Activated naive CD4-positive, alpha-beta T cell treated with Interleukin-2 at 50 U/mL for 16 hours (primary cell): ENCODE measurements at regions not wholly inside any gene's neighbourhood (a gene's known extent, or its start where the extent isn't known, plus 50 kb on each side); places are given as distances from the start of the nearest gene placed in this dataset.
"Not testable (repeated sequence)": the region's sequence is repeated elsewhere in the genome, so short reads cannot be mapped to it uniquely, and the experiment has no call there.

Experiments
- DNase-seq: peaks from one replicate; pipeline ENCODE4 v3.0.0-alpha.2; 2020

DNA sequence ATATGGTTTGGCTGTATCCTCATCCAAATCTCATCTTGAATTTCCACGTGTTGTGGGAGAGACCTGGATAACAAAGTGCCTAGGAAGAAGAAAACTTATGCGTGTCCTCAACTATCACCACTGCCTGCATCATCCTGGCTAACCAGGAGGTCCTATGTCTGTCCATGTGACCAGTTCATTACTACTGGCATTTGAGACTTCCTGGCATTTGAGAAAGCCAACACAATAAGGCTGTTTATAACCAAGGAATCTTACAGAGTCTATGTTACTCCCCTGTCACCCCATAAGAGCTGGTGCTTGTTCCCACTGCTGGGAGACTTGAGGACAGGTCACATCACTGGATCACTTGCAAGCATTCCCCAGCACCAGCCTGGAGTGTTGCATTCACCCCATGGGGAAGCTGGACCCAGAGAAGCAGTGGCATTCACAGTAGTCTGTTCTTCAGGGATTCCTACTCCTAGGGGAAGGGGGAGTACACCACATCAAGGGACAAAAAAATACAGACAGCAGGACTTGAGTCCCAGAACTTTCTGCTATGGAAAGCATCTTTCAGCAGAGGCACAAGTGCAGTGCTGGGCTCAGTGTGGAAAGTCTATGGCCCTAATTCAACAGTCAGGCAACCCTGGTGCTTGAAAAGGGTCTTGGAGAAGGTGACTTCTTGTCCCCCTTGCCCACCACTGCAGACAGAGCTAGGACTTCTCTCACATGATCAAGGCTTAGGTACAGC is 717.1 kb downstream of the SEMA5A start:
- DNase-seq: no peak

GRCh38 chr5:8829323-8830029 is 716.4 kb downstream of the SEMA5A start:
- DNase-seq: no peak

DNA sequence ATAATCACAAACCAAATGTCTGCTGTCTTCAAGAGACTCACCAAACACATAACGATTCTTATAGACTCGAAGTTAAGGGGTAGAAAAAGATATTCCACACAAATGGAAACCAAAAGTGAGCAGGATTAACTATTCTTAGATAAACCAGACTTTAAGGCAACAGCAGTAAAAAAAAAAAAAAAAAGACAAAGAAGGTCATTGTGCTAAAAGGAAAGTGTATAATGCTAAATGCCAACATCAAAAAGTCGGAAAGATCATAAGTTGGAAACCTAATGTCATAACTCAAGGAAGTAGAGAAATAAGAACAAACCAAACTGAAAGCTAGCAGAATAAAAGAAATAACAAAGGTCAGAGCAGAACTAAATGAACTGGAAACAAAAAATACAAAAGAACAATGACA is 714.6 kb downstream of the SEMA5A start:
- no peak for DNase-seq

DNA sequence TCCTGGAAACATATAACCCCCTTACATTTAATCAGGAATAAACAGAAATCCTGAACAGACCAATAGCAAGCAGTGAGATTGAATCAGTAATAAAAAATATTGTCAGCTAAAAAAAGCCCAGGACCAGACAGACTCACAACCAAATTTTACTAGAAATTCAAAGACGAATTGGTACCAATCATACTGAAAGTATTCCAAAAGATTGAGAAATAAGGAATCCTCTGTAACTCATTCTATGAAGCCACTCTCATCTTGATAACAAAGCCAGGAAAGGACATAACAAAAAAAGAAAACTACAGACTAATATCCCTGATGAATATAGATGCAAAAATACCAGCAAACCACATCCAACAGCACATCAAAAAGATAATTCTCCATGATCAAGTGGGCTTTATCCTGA is 714.0 kb downstream of the SEMA5A start:
- DNase-seq: no peak

DNA sequence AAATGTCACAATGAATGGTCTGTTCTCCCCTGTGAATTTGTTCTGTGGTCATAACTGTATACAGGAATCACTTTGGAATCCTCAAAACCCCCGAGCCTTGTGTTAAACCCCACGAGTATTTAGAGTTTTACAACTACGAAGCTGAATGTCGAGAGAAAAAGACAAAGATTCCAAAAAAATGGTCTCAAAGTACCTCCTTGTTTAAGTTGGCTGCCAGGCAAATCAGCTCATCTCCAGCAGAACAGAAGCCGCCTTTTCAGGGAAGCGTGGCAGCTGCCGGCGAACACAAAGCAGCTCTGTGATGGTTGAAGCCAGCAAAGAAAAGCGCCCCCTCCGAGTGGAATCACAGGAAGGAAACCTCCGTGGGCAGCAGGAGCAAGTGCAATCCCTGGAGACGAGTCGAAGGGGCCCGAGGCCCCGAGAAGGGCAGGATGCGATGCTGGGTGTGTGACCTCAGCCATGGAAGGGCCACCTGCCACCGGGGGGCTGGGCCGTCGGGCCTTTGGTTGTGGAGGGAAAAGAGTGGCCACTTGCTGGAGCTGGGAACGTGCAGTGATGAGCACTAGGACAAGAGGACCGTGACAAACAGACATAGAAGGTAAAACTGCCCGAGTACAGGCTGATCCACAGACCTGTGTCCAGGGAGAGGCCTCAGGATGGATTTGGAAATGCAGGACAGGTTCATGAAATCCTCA is 706.4 kb downstream of the SEMA5A start:
- no peak for DNase-seq

- DNase-seq: no peak
Measured at GRCh38 chr5:8840237-8840636, 705.6 kb downstream of the SEMA5A start.

DNA sequence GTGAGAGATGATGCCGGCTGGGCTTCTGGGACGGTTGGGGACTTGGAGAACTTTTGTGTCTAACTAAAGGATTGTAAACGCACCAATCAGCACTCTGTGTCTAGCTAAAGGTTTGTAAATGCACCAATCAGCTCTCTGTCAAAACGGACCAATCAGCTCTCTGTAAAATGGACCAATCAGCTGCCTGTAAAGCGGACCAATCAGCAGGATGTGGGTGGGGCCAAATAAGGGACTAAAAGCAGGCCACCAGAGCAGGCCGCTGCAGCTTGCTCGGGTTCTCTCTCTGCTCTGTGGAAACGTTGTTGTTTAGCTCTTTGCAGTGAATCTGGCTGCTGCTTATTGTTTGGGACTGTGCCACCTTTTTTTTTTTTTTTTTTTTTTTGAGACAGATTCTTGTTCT is 705.1 kb downstream of the SEMA5A start:
- not testable (repeated sequence) for DNase-seq

DNA sequence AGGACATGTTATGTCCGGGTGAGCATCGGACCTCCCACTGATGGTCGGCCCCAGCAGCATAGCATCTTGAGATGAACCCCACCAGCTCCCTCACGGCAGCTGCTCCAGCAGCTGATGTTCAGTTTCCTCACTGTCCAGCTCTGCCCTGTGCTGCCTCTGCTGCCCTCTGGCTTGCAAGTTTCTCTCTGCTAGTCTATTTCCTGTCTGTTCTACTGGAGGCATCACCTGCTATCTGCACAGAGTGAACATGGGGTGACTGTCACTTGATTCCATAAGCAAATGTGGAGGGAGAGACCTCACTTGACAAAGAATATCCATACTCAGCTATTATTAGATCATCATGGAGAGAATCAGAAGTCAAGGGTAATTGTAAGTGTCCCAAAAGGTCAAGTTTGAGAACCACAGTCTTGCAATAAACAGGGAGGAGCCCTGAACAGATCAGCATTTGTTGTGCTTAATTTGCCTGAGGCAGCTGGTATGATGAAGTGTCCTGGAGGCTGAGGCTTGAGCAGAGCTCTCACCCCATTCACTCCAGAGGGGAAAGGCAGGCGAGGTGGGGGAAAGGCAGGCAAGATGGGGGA is 702.8 kb downstream of the SEMA5A start:
- DNase-seq: no peak

DNA sequence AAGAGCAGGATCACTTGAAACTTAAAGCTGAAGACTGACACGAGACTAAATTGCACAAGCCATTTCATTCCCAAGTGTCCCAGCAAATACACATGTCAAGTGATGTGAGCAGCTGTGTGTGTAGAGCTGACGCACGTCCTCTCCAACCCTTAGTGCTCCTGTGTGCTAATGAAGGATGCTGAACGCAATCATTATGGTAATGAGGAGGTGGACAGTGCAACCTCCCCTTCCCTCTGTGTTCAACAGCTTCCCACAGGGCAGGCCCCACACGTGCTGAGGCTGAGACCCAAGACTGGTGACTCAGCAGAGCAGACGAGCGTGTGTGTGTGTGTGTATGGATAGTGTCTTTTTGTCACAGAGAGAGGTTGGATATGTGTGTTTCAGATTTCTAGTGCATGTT is 702.1 kb downstream of the SEMA5A start:
- no peak for DNase-seq

- DNase-seq: no peak
Measured at GRCh38 chr5:8844206-8844605, 701.7 kb downstream of the SEMA5A start.

DNA sequence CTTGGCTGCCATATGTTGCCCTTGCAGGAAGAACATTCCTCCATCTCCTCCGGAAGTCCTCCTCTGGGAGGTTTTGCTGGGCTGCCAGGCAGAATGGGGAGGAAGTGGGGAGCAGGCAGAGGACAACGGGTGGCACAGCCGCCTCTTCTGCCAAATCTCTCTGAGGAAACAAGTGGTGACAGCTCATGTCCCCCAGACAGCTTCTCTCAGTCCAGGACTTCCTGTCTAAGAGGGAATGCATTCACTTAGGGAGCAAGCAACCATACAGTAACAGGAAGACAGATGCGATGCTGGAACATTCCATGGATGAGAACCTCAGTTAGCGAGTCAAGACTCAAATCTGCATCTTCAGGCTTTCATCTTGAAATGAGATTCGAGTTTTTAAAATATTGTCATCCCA is 701.0 kb downstream of the SEMA5A start:
- DNase-seq: no peak

GRCh38 chr5:8845296-8845695 is 700.6 kb downstream of the SEMA5A start:
- DNase-seq: no peak

GRCh38 chr5:8848366-8848765 is 697.5 kb downstream of the SEMA5A start:
- DNase-seq: no peak

GRCh38 chr5:8848997-8849594 is 696.8 kb downstream of the SEMA5A start:
- no peak for DNase-seq

GRCh38 chr5:8851101-8851500 is 694.8 kb downstream of the SEMA5A start:
- no peak for DNase-seq

DNA sequence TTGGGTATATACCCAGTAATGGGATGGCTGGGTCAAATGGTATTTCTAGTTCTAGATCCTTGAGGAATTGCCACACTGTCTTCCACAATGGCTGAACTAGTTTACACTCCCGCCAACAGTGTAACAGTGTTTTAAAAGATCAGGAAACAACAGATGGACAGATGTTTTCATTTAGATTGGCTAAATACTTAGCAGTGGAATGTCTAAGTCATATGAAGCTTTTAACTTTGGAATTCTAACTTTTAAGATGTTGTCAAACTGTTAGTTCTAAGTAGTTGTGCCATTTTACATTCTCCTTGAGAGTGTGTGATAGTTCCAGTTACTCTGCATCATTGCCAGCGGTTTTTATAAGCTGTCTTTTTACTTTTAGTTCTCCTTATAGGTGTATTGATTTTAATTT is 688.8 kb downstream of the SEMA5A start:
- DNase-seq: no peak

DNA sequence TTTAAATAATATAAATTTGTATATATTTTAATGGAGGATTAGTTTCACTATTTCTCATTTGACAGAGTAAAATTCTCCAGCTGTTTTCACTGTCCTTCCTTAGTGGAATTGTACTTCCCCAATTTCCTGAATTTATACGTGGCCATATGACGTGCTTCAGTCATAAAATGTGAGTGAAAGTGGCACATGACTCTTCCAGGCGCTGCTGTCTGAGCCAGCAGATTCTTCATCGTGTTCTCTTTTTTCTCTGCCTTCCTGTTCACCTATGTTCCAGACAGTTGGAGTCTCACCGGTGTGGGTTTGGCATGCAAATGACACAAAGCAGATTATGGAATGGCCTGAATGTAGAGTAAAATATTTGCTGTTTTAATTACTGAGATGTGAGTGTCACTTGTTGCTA is 684.1 kb downstream of the SEMA5A start:
- DNase-seq: no peak

GRCh38 chr5:8864053-8864452 is 681.8 kb downstream of the SEMA5A start:
- no peak for DNase-seq

- DNase-seq: no peak
Measured at GRCh38 chr5:8865266-8865665, 680.6 kb downstream of the SEMA5A start.

DNA sequence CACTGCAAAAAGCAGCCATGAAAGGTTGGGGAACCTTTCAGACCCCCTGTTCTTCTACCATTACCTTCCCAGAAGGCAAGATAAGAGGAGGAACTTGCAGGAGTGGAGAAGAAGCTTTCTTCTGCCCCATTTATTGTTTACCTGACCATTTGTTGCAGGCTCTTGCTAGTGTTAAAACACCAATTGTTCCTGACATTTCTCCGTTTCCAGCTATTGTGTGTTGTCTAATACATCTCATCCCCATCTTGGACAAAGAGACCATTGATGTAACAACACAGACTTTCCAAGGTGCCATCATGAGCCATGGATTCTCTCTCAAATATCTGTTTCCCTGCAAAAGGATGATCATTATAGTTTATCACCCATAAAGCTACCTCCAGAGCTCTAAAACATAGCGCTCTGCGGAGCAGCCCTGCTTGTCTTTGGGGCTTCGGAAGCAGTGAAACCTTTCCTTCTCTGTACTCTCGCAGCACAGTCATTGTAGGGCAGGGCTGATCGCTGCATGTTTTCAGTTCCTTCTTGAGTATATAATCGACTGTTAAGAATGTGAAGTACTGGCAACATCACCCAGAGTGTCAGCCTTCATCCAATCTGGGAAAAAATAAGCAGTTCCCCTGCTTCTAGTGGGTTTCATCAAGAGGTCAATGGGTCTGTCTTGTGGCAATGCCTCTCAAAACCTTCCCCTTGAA is 680.0 kb downstream of the SEMA5A start:
- no peak for DNase-seq

DNA sequence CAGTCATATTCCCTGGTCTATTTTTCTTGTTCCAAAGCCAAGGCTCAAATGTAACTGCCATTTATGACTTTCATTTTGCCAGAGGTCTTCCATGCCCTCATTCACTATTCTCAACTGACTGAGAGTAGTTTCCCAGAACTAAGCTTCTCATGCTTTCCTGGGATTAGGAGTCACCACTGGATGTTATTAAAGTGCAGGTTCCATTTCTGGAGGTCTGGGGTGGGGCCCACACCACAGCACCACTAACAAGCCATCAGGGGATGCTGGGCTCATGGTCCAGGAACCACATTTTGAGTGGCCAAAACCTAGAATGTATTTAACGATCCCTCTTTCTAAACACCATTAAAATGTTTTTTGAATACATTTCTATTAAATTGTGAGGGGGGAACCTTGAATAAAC is 677.6 kb downstream of the SEMA5A start:
- no peak for DNase-seq

GRCh38 chr5:8869932-8870331 is 675.9 kb downstream of the SEMA5A start:
- no peak for DNase-seq
